ENCODE measurements at regions not wholly inside any gene's neighbourhood (a gene's known extent, or its start where the extent isn't known, plus 50 kb on each side); places are given as distances from the start of the nearest gene placed in this dataset.
"Not testable (repeated sequence)": the region's sequence is repeated elsewhere in the genome, so short reads cannot be mapped to it uniquely, and the experiment has no call there.

DNA sequence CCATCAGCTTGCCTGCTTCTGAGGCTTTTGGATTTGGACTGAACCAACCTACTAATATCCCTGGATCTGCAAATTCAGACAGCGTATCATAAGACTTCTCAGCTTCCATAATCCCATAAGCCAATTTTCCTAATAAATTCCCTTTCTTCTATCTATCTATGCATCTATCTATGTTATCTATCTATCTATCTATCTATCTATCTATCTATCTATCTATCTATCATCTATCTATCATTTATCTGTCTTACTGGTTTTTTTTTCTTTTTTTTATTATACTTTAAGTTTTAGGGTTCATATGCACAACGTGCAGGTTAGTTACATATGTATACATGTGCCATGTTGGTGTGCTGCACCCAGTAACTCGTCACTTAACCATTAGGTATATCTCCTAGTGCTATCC lies 2045.4 kb upstream of the CDH6 start:
- no peak overlapping the region for H3K27ac ChIP-seq
- no peak overlapping the region for H3K4me3 ChIP-seq
- no peaks in the 10 kb centered on the region for H3K36me3 ChIP-seq
- intact Hi-C loops (cut with DNase I) = loop anchor here in 1 of 4 donors (2.0 kb wide), 1 partner anchor 19 kb away; no protein-coding TSS in a partner anchor
- DNase-seq = no peak
- no peaks in the 10 kb centered on the region for H3K4me1 ChIP-seq (ENCODE audit: insufficient read depth)
- no peaks in the 10 kb centered on the region for H3K9me3 ChIP-seq
- no peaks in the 10 kb centered on the region for H3K27me3 ChIP-seq
- TF ChIP-seq, protein P1, sequence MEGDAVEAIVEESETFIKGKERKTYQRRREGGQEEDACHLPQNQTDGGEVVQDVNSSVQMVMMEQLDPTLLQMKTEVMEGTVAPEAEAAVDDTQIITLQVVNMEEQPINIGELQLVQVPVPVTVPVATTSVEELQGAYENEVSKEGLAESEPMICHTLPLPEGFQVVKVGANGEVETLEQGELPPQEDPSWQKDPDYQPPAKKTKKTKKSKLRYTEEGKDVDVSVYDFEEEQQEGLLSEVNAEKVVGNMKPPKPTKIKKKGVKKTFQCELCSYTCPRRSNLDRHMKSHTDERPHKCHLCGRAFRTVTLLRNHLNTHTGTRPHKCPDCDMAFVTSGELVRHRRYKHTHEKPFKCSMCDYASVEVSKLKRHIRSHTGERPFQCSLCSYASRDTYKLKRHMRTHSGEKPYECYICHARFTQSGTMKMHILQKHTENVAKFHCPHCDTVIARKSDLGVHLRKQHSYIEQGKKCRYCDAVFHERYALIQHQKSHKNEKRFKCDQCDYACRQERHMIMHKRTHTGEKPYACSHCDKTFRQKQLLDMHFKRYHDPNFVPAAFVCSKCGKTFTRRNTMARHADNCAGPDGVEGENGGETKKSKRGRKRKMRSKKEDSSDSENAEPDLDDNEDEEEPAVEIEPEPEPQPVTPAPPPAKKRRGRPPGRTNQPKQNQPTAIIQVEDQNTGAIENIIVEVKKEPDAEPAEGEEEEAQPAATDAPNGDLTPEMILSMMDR (IDR thresholded peaks at IDR 0.05) = no peak
- no peak for TF ChIP-seq POLR2A (IDR thresholded peaks at IDR 0.05)
- no peak for TF ChIP-seq EP300 (IDR thresholded peaks at IDR 0.05)
- WGBS, 3 donors = 84 to 89% (median 85%) methylated on average over 3 of the region's 3 CpGs

DNA sequence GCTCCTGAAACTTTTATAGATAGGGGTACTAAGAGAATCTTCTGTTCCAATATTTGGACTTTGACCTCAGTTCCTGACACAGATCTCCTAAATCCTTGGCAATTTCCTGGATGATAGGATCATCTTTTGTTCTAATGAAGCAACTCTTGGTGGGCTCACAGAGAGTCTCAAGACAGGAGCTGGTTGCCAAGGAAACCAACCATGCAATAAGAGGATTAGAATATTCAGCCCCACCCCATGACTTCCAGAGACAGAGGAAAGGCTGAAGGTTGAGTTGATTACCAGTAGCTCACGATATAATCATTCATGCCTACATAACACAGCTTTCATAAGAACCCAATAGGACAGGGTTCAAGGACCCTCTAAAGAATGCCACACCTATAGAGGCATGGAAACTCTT lies 2050.2 kb upstream of the CDH6 start:
- Histone ChIP-seq H3K27ac (no peak overlapping the region), H3K36me3 (no peaks in the 10 kb centered on the region), H3K9me3 (no peaks in the 10 kb centered on the region), H3K27me3 (no peaks in the 10 kb centered on the region), H3K4me1 (ENCODE audit: insufficient read depth) (no peaks in the 10 kb centered on the region), H3K4me3 (no peak overlapping the region)
- TF ChIP-seq POLR2A (IDR thresholded peaks at IDR 0.05) = no peak
- intact Hi-C loops (cut with DNase I) = no loop called here
- WGBS, 3 donors = 50 to 67% (median 53%) methylated on average over 1 of the region's 1 CpG
- DNase-seq = no peak

DNA sequence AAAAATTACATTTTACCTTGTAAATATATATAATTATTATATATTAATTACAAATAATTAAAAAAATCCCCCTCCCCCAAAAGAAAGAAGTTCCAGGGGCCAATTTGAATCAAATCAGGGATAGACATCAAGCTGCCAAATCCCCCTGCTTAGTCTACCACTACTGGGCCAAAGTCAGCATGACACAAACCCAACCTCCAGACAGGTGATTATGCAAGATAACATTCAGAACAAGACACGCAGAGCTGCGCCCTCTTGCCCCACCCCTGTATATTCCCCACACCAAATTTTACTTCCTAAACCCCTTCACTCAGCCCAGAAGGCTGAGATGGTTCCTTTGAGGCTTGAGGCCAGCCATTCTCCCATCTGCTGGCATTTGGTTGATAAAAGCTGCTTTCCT lies 2059.1 kb upstream of the CDH6 start:
- no peak overlapping the region for H3K27ac ChIP-seq
- H3K36me3 ChIP-seq = no peaks in the 10 kb centered on the region
- DNase-seq = no peak
- H3K4me3 ChIP-seq = no peak overlapping the region
- 82 to 88% (median 86%) methylated on average over 2 of the region's 2 CpGs for WGBS, 3 donors
- no peak for TF ChIP-seq EP300 (IDR thresholded peaks at IDR 0.05)
- TF ChIP-seq, protein P1 (IDR thresholded peaks at IDR 0.05) = no peak
- TF ChIP-seq POLR2A (IDR thresholded peaks at IDR 0.05) = no peak
- H3K27me3 ChIP-seq = no peaks in the 10 kb centered on the region
- no peaks in the 10 kb centered on the region for H3K4me1 ChIP-seq (ENCODE audit: insufficient read depth)
- H3K9me3 ChIP-seq = no peaks in the 10 kb centered on the region
- intact Hi-C loops (cut with DNase I) = no loop called here

DNA sequence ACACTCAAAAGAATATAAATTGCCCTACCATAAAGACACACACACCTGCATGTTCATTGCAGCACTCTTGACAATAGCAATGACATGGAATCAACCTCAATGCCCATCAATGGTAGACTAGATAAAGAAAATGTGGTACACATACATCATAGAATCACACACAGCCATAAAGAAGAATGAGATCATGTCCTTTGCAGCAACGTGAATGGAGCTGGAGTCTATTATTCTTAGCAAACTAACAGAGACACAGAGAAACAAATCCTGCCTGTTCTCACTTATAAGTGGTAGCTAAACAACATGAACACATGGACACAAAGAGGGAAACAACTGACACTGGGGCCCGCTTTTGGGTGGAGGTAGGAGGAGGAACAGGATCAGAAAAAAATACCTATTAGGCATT lies 2062.2 kb upstream of the CDH6 start:
- Histone ChIP-seq H3K27ac (no peak overlapping the region), H3K36me3 (no peaks in the 10 kb centered on the region), H3K4me3 (no peak overlapping the region), H3K9me3 (no peaks in the 10 kb centered on the region), H3K27me3 (no peaks in the 10 kb centered on the region), H3K4me1 (ENCODE audit: insufficient read depth) (no peaks in the 10 kb centered on the region)
- WGBS, 3 donors = 68 to 75% (median 71%) methylated on average over 2 of the region's 2 CpGs
- TF ChIP-seq, protein P1 (IDR thresholded peaks at IDR 0.05) = no peak
- no peak for TF ChIP-seq POLR2A (IDR thresholded peaks at IDR 0.05)
- no peak for TF ChIP-seq EP300 (IDR thresholded peaks at IDR 0.05)
- intact Hi-C loops (cut with DNase I) = no loop called here
- no peak for DNase-seq

DNA sequence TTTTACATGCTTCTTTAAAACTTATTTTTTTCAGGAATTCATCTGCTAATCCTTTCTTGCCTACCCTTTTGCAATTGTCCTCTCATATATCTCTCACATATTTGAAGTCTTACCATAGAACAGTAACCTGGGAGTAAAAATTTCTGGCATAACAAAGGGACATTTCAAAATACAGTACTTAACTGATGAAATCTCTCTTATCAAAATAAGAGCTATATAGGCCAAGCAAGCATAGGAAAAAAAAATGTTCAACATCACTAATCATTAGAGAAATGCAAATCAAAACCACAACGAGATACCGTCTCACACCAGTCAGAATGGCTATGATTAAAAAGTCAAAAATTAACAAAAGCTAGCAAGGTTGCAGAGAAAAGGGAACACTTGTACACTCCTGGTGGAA lies 2062.7 kb upstream of the CDH6 start:
- H3K27me3 ChIP-seq = no peaks in the 10 kb centered on the region
- 84 to 90% (median 87%) methylated on average over 2 of the region's 2 CpGs for WGBS, 3 donors
- TF ChIP-seq POLR2A (IDR thresholded peaks at IDR 0.05) = no peak
- TF ChIP-seq EP300 (IDR thresholded peaks at IDR 0.05) = no peak
- no peak overlapping the region for H3K27ac ChIP-seq
- no peaks in the 10 kb centered on the region for H3K9me3 ChIP-seq
- no peak overlapping the region for H3K4me3 ChIP-seq
- H3K36me3 ChIP-seq = no peaks in the 10 kb centered on the region
- intact Hi-C loops (cut with DNase I) = no loop called here
- no peak for DNase-seq
- H3K4me1 ChIP-seq (ENCODE audit: insufficient read depth) = no peaks in the 10 kb centered on the region

DNA sequence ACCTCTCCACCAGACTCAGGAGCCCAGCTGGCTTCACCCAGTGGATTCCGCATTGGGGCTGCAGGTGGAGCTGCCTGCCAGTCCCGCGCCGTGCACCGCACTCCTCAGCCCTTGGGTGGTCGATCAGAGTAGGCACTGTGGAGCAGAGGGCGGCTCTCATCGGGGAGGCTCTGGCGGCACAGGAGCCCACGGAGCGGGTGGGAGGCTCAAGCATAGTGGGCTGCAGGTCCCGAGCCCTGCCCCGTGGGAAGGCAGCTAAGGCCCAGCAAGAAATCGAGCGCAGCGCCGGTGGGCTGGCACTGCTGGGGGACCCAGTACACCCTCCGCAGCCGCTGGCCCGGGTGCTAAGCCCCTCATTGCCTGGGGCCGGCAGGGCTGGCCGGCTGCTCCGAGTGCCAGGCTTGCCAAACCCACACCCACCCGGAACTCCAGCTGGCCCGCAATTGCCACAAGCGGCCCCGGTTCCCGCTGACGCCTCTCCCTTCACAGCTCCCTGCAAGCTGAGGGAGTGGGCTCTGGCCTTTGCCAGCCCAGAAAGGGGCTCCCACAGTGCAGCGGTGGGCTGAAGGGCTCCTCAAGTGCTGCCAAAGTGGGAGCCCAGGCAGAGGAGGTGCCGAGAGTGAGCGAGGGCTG lies 2065.8 kb upstream of the CDH6 start:
- H3K4me1 ChIP-seq (ENCODE audit: insufficient read depth); H3K36me3 ChIP-seq; H3K27ac ChIP-seq; DNase-seq; H3K9me3 ChIP-seq; H3K27me3 ChIP-seq; H3K4me3 ChIP-seq; intact Hi-C loops (cut with DNase I): not testable (repeated sequence)
- 93 to 96% (median 94%) methylated on average over 32 of the region's 32 CpGs for WGBS, 3 donors

DNA sequence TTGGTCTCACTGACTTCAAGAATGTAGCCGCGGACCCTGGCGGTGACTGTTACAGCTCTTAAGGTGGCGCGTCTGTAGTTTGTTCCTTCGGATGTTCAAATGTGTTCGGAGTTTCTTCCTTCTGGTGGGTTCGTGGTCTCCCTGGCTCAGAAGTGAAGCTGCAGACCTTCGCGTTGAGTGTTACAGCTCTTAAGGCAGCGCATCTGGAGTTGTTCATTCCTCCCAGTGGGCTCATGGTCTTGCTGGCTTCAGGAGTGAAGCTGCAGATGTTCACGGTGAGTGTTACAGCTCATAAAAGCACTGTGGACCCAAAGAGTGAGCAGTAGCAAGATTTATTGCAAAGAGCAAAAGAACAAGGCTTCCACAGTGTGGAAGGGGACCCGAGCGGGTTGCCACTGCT lies 2067.0 kb upstream of the CDH6 start:
- intact Hi-C loops (cut with DNase I); DNase-seq; H3K36me3 ChIP-seq; H3K27ac ChIP-seq; H3K4me3 ChIP-seq; H3K27me3 ChIP-seq; H3K4me1 ChIP-seq (ENCODE audit: insufficient read depth); H3K9me3 ChIP-seq: not testable (repeated sequence)
- WGBS, 3 donors = 88 to 92% (median 89%) methylated on average over 14 of the region's 14 CpGs

All from ovary (tissue), 7 donors.